Kidney epithelial cell (primary cell): ENCODE measurements at regions not wholly inside any gene's neighbourhood (a gene's known extent, or its start where the extent isn't known, plus 50 kb on each side); places are given as distances from the start of the nearest gene placed in this dataset.
"Not testable (repeated sequence)": the region's sequence is repeated elsewhere in the genome, so short reads cannot be mapped to it uniquely, and the experiment has no call there.

ENCODE experiments used
- DNase-seq: peaks from one replicate; pipeline ENCODE4 v3.0.0-alpha.2; 2010; ENCODE audit warnings: low read depth
- H3K27me3 ChIP-seq: 2 replicates; pipeline ENCODE4 v1.6.0; 2011; ENCODE audit warnings: low read length; ENCODE audit not compliant: control insufficient read depth, insufficient read depth
- H3K36me3 ChIP-seq: 2 replicates; pipeline ENCODE4 v1.5.1; 2011; ENCODE audit warnings: low read length; ENCODE audit not compliant: control insufficient read depth, insufficient read depth
- H3K4me3 ChIP-seq: 2 replicates; pipeline ENCODE4 v1.5.1; 2011; ENCODE audit warnings: low read depth, mild to moderate bottlenecking, control low read depth, low read length
- CTCF ChIP-seq: IDR thresholded peaks from 2 replicates; pipeline ENCODE4 v1.5.1; 2011; ENCODE audit warnings: mild to moderate bottlenecking, moderate library complexity, low read length, control low read depth, inconsistent platforms; ENCODE audit not compliant: insufficient read depth, poor library complexity, severe bottlenecking

- no peaks in the 10 kb centered on the region for H3K36me3 ChIP-seq
- no peak overlapping the region for H3K4me3 ChIP-seq
- no peak for DNase-seq
- peaks cover 1% of the 10 kb centered on the region for H3K27me3 ChIP-seq
- TF ChIP-seq CTCF, result no peak
Observed at GRCh38 chr13:60273971-60274527, 110.3 kb upstream of the DIAPH3 start.

- Histone ChIP-seq H3K4me3 (no peak overlapping the region), H3K36me3 (no peaks in the 10 kb centered on the region), H3K27me3 (no peaks in the 10 kb centered on the region)
- no peak for DNase-seq
- TF ChIP-seq CTCF, result no peak
Observed at GRCh38 chr13:60274655-60275054, 110.9 kb upstream of the DIAPH3 start.

GRCh38 chr13:60275208-60275607 is 111.5 kb upstream of the DIAPH3 start:
- TF ChIP-seq CTCF, result no peak
- DNase-seq, result no peak
- H3K27me3 ChIP-seq, result no peaks in the 10 kb centered on the region
- no peak overlapping the region for H3K4me3 ChIP-seq
- no peaks in the 10 kb centered on the region for H3K36me3 ChIP-seq

GRCh38 chr13:60280524-60280923 is 116.5 kb upstream of the TDRD3 start:
- H3K27me3 ChIP-seq, DNase-seq, H3K4me3 ChIP-seq: not testable (repeated sequence)

GRCh38 chr13:60282186-60282585 is 114.8 kb upstream of the TDRD3 start:
- DNase-seq, result no peak

More at GRCh38 chr13:60280524-60280923, 116.5 kb upstream of the TDRD3 start:
- not testable (repeated sequence) for H3K36me3 ChIP-seq

GRCh38 chr13:60282708-60283107 is 114.3 kb upstream of the TDRD3 start:
- no peak for TF ChIP-seq CTCF
- DNase-seq, result no peak
- H3K27me3 ChIP-seq, result no peaks in the 10 kb centered on the region
- no peak overlapping the region for H3K4me3 ChIP-seq
- no peaks in the 10 kb centered on the region for H3K36me3 ChIP-seq

More at GRCh38 chr13:60282186-60282585, 114.8 kb upstream of the TDRD3 start:
- H3K27me3 ChIP-seq, result no peaks in the 10 kb centered on the region
- H3K36me3 ChIP-seq, result no peaks in the 10 kb centered on the region
- no peak overlapping the region for H3K4me3 ChIP-seq
- TF ChIP-seq CTCF, result no peak
